IMR-90 (cell line): ENCODE measurements at regions not wholly inside any gene's neighbourhood (a gene's known extent, or its start where the extent isn't known, plus 50 kb on each side); places are given as distances from the start of the nearest gene placed in this dataset.

Experiments
- BHLHE40 ChIP-seq: fragments of 150-350 bp; IDR thresholded peaks from 2 replicates; pipeline ENCODE4 v1.6.1; 2016; ENCODE audit warnings: mild to moderate bottlenecking, low read depth, low read length
- CEBPB ChIP-seq: IDR thresholded peaks from 2 replicates; pipeline ENCODE4 v1.6.1; 2012; ENCODE audit warnings: low read depth, low read length, improper control_type of control experiment
- MAFK ChIP-seq: IDR thresholded peaks from 2 replicates; pipeline ENCODE4 v1.6.1; 2012; ENCODE audit warnings: low read depth, low read length, improper control_type of control experiment
- MAZ ChIP-seq: IDR thresholded peaks from 2 replicates; pipeline ENCODE4 v1.6.1; 2012; ENCODE audit warnings: low read depth, mild to moderate bottlenecking, low read length, improper control_type of control experiment, moderate library complexity, borderline replicate concordance
- MXI1 ChIP-seq: IDR thresholded peaks from 2 replicates; pipeline ENCODE4 v1.6.1; 2012; ENCODE audit warnings: low read depth, mild to moderate bottlenecking, low read length, moderate library complexity, borderline replicate concordance
- NFE2L2 ChIP-seq: fragments of 150-350 bp; IDR thresholded peaks from 2 replicates; pipeline ENCODE4 v1.6.1; 2016; ENCODE audit warnings: low read depth, mild to moderate bottlenecking, low read length
- POLR2A ChIP-seq: IDR thresholded peaks from 2 replicates; pipeline ENCODE4 v1.6.1; 2012; ENCODE audit warnings: mild to moderate bottlenecking, low read depth, low read length
- RAD21 ChIP-seq: IDR thresholded peaks from 2 replicates; pipeline ENCODE4 v1.6.1; 2012; ENCODE audit warnings: low read length, improper control_type of control experiment
- RCOR1 ChIP-seq: IDR thresholded peaks from 2 replicates; pipeline ENCODE4 v1.6.1; 2012; ENCODE audit warnings: mild to moderate bottlenecking, low read length, improper control_type of control experiment; ENCODE audit not compliant: insufficient replicate concordance
- RFX5 ChIP-seq: IDR thresholded peaks from 2 replicates; pipeline ENCODE4 v1.8.0; 2012; ENCODE audit warnings: low read depth, mild to moderate bottlenecking, low read length, moderate library complexity
- SMC3 ChIP-seq: fragments of 150-350 bp; IDR thresholded peaks from 2 replicates; pipeline ENCODE4 v1.6.1; 2016; ENCODE audit warnings: low read depth, mild to moderate bottlenecking, antibody characterized with exemption, low read length, moderate library complexity
- TF ChIP-seq, protein P1 (sequence below): conservative IDR thresholded peaks from 2 replicates; pipeline ENCODE4 v1.5.1; 2012; ENCODE audit warnings: mild to moderate bottlenecking, low read depth, low read length, improper control_type of control experiment
- TF ChIP-seq, protein P2 (sequence below): fragments of 150-350 bp; IDR thresholded peaks from 2 replicates; pipeline ENCODE4 v1.6.1; 2017; ENCODE audit warnings: mild to moderate bottlenecking, antibody characterized with exemption, low read length, low read depth
- TF ChIP-seq, protein P3 (sequence below): fragments of 150-350 bp; IDR thresholded peaks from 2 replicates; pipeline ENCODE4 v1.6.1; 2016; ENCODE audit warnings: low read depth, mild to moderate bottlenecking, low read length, moderate library complexity, borderline replicate concordance

- TF ChIP-seq RFX5 (no peak), CEBPB (no peak), POLR2A (no peak), MAFK (no peak), RCOR1 (no peak), MXI1 (no peak), NFE2L2 (no peak), SMC3 (no peak), RAD21 (no peak), BHLHE40 (no peak), MAZ (no peak)
- TF ChIP-seq, protein P1, sequence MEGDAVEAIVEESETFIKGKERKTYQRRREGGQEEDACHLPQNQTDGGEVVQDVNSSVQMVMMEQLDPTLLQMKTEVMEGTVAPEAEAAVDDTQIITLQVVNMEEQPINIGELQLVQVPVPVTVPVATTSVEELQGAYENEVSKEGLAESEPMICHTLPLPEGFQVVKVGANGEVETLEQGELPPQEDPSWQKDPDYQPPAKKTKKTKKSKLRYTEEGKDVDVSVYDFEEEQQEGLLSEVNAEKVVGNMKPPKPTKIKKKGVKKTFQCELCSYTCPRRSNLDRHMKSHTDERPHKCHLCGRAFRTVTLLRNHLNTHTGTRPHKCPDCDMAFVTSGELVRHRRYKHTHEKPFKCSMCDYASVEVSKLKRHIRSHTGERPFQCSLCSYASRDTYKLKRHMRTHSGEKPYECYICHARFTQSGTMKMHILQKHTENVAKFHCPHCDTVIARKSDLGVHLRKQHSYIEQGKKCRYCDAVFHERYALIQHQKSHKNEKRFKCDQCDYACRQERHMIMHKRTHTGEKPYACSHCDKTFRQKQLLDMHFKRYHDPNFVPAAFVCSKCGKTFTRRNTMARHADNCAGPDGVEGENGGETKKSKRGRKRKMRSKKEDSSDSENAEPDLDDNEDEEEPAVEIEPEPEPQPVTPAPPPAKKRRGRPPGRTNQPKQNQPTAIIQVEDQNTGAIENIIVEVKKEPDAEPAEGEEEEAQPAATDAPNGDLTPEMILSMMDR = no peak
- TF ChIP-seq, protein P2, sequence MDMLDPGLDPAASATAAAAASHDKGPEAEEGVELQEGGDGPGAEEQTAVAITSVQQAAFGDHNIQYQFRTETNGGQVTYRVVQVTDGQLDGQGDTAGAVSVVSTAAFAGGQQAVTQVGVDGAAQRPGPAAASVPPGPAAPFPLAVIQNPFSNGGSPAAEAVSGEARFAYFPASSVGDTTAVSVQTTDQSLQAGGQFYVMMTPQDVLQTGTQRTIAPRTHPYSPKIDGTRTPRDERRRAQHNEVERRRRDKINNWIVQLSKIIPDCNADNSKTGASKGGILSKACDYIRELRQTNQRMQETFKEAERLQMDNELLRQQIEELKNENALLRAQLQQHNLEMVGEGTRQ = no peak
- TF ChIP-seq, protein P3, sequence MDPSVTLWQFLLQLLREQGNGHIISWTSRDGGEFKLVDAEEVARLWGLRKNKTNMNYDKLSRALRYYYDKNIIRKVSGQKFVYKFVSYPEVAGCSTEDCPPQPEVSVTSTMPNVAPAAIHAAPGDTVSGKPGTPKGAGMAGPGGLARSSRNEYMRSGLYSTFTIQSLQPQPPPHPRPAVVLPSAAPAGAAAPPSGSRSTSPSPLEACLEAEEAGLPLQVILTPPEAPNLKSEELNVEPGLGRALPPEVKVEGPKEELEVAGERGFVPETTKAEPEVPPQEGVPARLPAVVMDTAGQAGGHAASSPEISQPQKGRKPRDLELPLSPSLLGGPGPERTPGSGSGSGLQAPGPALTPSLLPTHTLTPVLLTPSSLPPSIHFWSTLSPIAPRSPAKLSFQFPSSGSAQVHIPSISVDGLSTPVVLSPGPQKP = no peak
Observed at GRCh38 chr4:123877551-123877950, 481.0 kb downstream of the SPRY1 start.
